Esophagus squamous epithelium (tissue), 4 donors: ENCODE measurements at regions not wholly inside any gene's neighbourhood (a gene's known extent, or its start where the extent isn't known, plus 50 kb on each side); places are given as distances from the start of the nearest gene placed in this dataset.

Experiments
- CTCF ChIP-seq, 6 experiments: fragments of 450-650 bp in 4 of 6; fragments of 200-600 bp in 2 of 6; sonication (generic) in 2 of 6; IDR thresholded peaks; one replicate each; pipeline ENCODE4 v1.5.1; 2016 to 2019; ENCODE audit warnings: antibody characterized with exemption in 6 of 6, mild to moderate bottlenecking in 4 of 6, moderate library complexity in 4 of 6
- POLR2A ChIP-seq, 4 donors: fragments of 450-650 bp; IDR thresholded peaks; one replicate each; pipeline ENCODE4 v1.6.1; 2017; ENCODE audit warnings: antibody characterized with exemption in 4 of 4, mild to moderate bottlenecking in 4 of 4, moderate library complexity in 3 of 4

GRCh38 chr13:78040205-78040830 lies 121.7 kb upstream of the EDNRB start:
- TF ChIP-seq CTCF (IDR thresholded peaks at IDR 0.05) (no peak), POLR2A (IDR thresholded peaks at IDR 0.05) (no peak)
